Skin epidermis (tissue), 12 donors: ENCODE measurements at regions not wholly inside any gene's neighbourhood (a gene's known extent, or its start where the extent isn't known, plus 50 kb on each side); places are given as distances from the start of the nearest gene placed in this dataset.
A peak's percentile ranks its signal among the peaks of the same experiment; 100 is the strongest.
"Not testable (repeated sequence)": the region's sequence is repeated elsewhere in the genome, so short reads cannot be mapped to it uniquely, and the experiment has no call there.

Source experiments
- H3K27ac ChIP-seq, 21 experiments: fragments of 200-600 bp; sonication (generic) in 11 of 21; one replicate each; pipeline ENCODE4 v1.5.0; 2020; ENCODE audit warnings: mild to moderate bottlenecking in 3 of 21, inconsistent platforms in 2 of 21, moderate library complexity in 2 of 21
- H3K4me3 ChIP-seq, 7 experiments: fragments of 200-600 bp; sonication (generic) in 2 of 7; one replicate each; pipeline ENCODE4 v1.5.0; 2020; ENCODE audit warnings: inconsistent platforms in 2 of 7, mild to moderate bottlenecking in 2 of 7, moderate library complexity in 1 of 7

- Histone ChIP-seq H3K4me3 (no peak overlapping the region), H3K27ac (no peak overlapping the region)
Observed at GRCh38 chr22:27068121-27068520, 410.7 kb downstream of the MIAT start.

DNA sequence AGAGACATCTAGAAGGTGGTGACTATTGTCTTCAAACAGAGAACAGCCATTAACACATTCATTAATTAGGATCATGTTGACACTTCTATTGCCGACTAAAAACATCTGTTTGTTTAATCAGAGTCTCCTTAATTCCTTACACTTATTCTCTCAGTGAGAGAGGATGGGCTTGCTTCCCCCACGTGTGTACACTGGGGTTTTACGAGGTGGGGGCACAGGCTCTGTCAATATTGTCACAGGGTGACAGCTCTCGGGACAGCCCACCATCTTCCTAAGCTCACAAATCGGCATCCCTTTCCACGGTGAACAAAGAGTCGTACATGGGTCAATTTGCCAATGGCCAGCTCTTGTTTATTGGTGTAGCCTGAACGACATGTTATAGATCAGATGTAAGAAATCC, 413.2 kb downstream of the MIAT start:
- no peak overlapping the region for H3K27ac ChIP-seq
- H3K4me3 ChIP-seq, result no peak overlapping the region

DNA sequence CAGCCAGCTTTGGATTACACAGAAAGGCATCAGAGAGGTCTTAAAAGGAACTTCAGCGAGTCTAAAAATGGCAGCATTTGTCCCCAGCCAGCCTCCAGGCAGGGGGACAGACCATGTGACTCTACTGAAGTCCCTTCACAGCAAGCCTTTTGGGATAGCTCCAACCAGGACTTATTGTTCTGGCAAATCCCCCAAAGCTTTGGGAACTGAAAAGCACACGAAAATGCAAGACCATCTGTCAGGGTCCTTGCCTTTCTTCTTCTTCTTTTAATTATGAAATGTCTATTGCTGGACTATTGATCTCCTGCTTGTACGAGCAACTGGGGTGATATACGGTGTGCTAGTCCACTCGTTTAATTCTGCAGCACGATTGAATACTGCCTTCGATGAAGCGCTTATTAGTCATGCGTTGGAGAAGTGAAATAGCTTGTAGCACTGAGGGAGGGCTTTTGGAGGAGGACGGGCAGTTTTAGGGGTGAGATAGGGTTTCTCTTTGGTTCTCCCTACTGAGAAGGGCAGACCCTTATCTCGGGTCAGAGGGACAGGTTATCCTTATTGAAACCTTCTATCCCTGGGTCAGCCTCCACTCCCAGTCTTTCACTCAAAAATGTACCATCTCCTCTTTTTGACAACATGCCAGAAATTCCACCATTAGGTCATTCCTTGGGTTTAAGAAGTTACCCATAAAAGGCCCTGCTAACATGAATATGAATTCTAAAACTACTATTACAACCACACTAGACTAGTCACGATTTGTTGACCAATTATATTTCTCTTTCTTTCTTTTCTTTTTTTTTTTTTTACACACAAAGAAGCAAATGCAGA, 416.4 kb downstream of the MIAT start:
- H3K27ac ChIP-seq, result no peak overlapping the region
- no peak overlapping the region for H3K4me3 ChIP-seq

- H3K27ac ChIP-seq, result no peak overlapping the region
- no peak overlapping the region for H3K4me3 ChIP-seq
Observed at GRCh38 chr22:27075028-27075678, 417.8 kb downstream of the MIAT start.

DNA sequence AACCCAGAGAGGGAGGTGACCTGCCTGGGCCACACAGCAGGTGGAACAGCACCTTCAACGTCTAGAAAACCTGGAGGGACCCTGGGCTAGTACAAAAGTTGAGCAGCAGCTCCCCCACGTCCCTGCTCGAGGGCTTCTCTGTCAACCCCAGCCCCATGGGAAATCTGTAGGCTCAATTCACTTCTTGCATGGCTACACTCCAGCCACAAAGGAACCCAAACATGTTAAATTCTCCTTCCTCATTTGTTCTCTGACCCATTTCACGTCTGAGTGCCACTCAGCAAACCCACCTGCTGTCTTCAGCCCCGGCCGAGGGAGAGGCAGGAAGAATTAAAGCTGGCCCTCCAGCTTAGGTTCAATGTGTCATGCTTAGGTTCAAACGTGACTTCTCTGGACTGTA, 418.5 kb downstream of the MIAT start:
- no peak overlapping the region for H3K4me3 ChIP-seq
- H3K27ac ChIP-seq, result no peak overlapping the region

GRCh38 chr22:27078064-27078463, 420.7 kb downstream of the MIAT start:
- H3K4me3 ChIP-seq, H3K27ac ChIP-seq: not testable (repeated sequence)

- Histone ChIP-seq H3K27ac (no peak overlapping the region), H3K4me3 (no peak overlapping the region)
Observed at GRCh38 chr22:27080036-27080578, 422.7 kb downstream of the MIAT start.

DNA sequence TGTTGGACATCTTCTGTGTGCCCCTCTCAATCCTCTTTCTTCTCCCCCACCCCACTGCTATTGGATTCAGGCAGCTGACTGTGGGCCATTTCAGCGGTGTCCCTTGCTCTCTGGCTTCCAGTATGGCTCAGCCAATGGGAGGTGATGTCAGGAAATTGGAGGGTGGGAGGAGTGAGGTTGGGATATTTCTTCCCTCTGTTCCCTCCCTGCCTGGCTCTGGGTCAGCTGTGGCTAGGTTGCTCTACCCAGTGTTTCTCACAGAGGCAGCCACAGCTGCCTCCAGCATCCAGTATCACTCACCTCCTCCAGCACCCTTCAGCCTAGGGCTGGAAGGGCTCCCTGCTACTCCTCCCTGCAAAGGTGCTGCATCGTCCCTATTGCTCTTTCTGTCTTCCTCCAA, 423.5 kb downstream of the MIAT start:
- Histone ChIP-seq H3K27ac (no peak overlapping the region), H3K4me3 (no peak overlapping the region)

GRCh38 chr22:27083610-27084009, 426.2 kb downstream of the MIAT start:
- H3K27ac ChIP-seq, result no peak overlapping the region
- H3K4me3 ChIP-seq, result no peak overlapping the region

DNA sequence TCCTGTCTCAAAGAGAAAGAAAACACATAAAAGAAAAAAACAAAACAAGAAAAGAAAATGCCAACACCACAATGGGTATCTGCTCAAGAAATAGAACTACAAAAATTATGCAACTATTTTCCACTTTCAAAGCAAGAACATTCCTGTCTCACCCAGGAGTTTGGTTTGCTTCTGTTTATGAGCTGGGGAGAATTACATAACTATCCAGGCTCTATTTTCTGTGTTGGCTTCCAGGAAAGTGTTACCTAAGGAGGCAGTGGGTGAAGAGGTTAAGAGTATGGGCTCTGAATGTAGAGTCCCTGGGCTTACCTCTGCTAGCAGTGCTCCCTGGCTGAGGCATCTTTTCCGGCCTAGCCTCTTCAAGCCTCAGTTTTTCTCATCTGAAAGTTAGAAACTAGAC, 426.7 kb downstream of the MIAT start:
- H3K27ac ChIP-seq, result no peak overlapping the region
- H3K4me3 ChIP-seq, result no peak overlapping the region

- Histone ChIP-seq H3K4me3 (no peak overlapping the region), H3K27ac (no peak overlapping the region)
Observed at GRCh38 chr22:27086080-27087044, 429.0 kb downstream of the MIAT start.

GRCh38 chr22:27087051-27087450, 429.7 kb downstream of the MIAT start:
- H3K4me3 ChIP-seq, result no peak overlapping the region
- H3K27ac ChIP-seq, result no peak overlapping the region

GRCh38 chr22:27088026-27088425, 430.6 kb downstream of the MIAT start:
- no peak overlapping the region for H3K4me3 ChIP-seq
- H3K27ac ChIP-seq, result no peak overlapping the region

DNA sequence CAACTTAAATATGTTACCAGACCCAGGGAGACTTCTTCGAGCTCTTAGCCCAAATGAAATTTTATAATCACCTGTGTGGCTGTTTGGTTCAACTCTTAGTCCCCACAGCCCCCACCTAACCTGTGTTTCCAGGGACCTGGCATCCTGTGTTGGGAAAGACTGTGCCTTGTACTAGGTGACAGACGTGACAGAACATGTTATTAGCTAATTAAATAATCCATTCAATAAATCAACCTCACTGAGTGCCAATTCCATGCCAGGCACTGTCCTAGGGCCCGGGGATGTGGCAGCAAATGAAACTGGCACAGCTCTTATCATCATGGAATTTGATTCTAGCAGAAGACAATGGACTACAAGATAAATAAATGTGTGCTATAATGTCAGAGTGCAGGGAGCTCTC, 431.9 kb downstream of the MIAT start:
- H3K4me3 ChIP-seq, result no peak overlapping the region
- no peak overlapping the region for H3K27ac ChIP-seq

DNA sequence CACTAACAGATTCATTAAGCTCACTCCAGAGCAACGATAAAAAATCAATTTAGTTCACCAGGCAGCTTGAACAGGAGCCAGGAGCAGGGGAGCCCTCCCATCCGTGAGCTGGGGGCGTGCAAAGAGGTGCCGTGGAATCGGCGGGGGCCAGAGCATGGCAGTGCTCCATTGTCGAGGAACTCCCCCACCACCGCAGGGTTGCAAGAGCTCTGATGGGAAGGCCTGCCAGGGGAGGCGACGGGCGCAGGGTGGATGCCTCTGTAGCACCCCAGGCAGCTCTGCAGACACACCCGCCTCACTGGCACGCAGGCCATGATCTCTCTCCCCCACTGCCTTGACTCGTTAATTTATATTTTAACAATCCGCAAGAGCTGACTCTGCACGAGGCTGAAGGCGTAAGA, 433.2 kb downstream of the MIAT start:
- no peak overlapping the region for H3K4me3 ChIP-seq
- H3K27ac ChIP-seq, result no peak overlapping the region

- no peak overlapping the region for H3K27ac ChIP-seq
- no peak overlapping the region for H3K4me3 ChIP-seq
Observed at GRCh38 chr22:27093422-27093821, 436.0 kb downstream of the MIAT start.

- no peak overlapping the region for H3K4me3 ChIP-seq
- H3K27ac ChIP-seq, result peak overlapping the region in 1 of 21 experiments; percentile 36
Observed at GRCh38 chr22:27094633-27095308, 437.4 kb downstream of the MIAT start.

- H3K27ac ChIP-seq, result no peak overlapping the region
- H3K4me3 ChIP-seq, result no peak overlapping the region
Observed at GRCh38 chr22:27097506-27097905, 440.1 kb downstream of the MIAT start.

DNA sequence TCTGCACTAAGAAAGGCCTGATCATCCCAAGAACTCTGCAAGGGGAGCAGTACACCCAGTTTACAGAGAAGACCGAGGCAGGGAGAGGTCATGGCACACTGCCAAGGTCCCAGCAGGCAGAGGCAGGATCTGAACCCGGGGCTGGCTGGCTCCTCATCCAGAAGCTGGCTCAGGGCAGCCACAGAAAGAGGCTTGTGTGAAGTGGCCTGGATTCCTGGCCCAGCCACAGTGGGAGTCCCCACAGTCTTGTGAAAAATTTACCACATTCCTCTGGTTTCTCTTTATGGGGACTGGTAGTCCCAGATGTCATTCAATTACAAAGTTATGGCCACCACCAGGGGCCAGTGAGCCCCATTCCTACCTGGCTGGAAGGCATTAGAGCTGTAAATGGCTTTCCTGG, 440.5 kb downstream of the MIAT start:
- Histone ChIP-seq H3K27ac (no peak overlapping the region), H3K4me3 (no peak overlapping the region)
